DMS79 (cell line): ENCODE measurements at regions not wholly inside any gene's neighbourhood (a gene's known extent, or its start where the extent isn't known, plus 50 kb on each side); places are given as distances from the start of the nearest gene placed in this dataset.

ENCODE experiments used
- DNase-seq: peaks from one replicate; lab custom pipeline; 2025; lab: John Stamatoyannopoulos, UW

- DNase-seq = no peak
These were observed 51.8 kb upstream of the PNRC1 start for GRCh38 chr6:89028774-89029173.

- DNase-seq = no peak
These were observed 52.8 kb upstream of the PNRC1 start for GRCh38 chr6:89027756-89028155.

- DNase-seq = peak; percentile 67
These were observed 54.4 kb upstream of the PNRC1 start for GRCh38 chr6:89026151-89026550.

- DNase-seq = no peak
These were observed 54.9 kb upstream of the PNRC1 start for GRCh38 chr6:89025633-89026032.

GRCh38 chr6:89024456-89024855 lies 56.1 kb upstream of the PNRC1 start:
- no peak for DNase-seq

GRCh38 chr6:89023591-89024441 lies 56.7 kb upstream of the PNRC1 start:
- no peak for DNase-seq

- DNase-seq = no peak
These were observed 57.8 kb upstream of the PNRC1 start for GRCh38 chr6:89022798-89023197.

- no peak for DNase-seq
These were observed 58.2 kb upstream of the RNGTT start for GRCh38 chr6:89021629-89022028.

GRCh38 chr6:89015971-89016370 lies 52.6 kb upstream of the RNGTT start:
- no peak for DNase-seq

- no peak for DNase-seq
These were observed 50.0 kb upstream of the RNGTT start for GRCh38 chr6:89013438-89013837.
